Upper lobe of left lung (tissue), 6 donors: ENCODE measurements at regions not wholly inside any gene's neighbourhood (a gene's known extent, or its start where the extent isn't known, plus 50 kb on each side); places are given as distances from the start of the nearest gene placed in this dataset.

Source experiments
- ATAC-seq, 2 donors: fragments of 200-7000 bp; cut with Tn5 transposase; one replicate each; pipeline ENCODE4 v1.9.1; 2022; ENCODE audit warnings: mild to moderate bottlenecking in 2 of 2, moderate library complexity in 2 of 2; ENCODE audit not compliant: low FRiP score in 2 of 2
- DNase-seq, 2 donors: peaks; one replicate each; pipeline ENCODE4 v3.0.0-alpha.2; 2019 to 2020
- H3K27ac ChIP-seq, 4 donors: fragments of 200-600 bp; sonication (generic); one replicate each; pipeline ENCODE4 v1.5.1; 2016 to 2019
- H3K27me3 ChIP-seq, 4 donors: fragments of 200-600 bp; sonication (generic); one replicate each; pipeline ENCODE4 v1.5.1; 2017 to 2019
- H3K36me3 ChIP-seq, 4 donors: fragments of 200-600 bp; sonication (generic); one replicate each; pipeline ENCODE4 v1.5.1; 2016 to 2019
- H3K4me1 ChIP-seq, 4 donors: fragments of 200-600 bp; sonication (generic); one replicate each; pipeline ENCODE4 v1.5.1; 2018 to 2019
- H3K4me3 ChIP-seq, 4 donors: fragments of 200-600 bp; sonication (generic); one replicate each; pipeline ENCODE4 v1.5.1; 2017 to 2019; ENCODE audit warnings: mild to moderate bottlenecking in 2 of 4, moderate library complexity in 1 of 4
- H3K9me3 ChIP-seq, 4 donors: fragments of 200-600 bp; sonication (generic); one replicate each; pipeline ENCODE4 v1.5.1; 2018 to 2019
- CTCF ChIP-seq, 6 experiments: fragments of 450-650 bp in 4 of 6; fragments of 200-600 bp in 2 of 6; sonication (generic) in 2 of 6; IDR thresholded peaks; one replicate each; pipeline ENCODE4 v1.5.1; 2016 to 2019; ENCODE audit warnings: antibody characterized with exemption in 6 of 6
- EP300 ChIP-seq, 4 donors: sonication (generic); formaldehyde crosslinking; IDR thresholded peaks; one replicate each; pipeline ENCODE4 v1.5.1; 2017; ENCODE audit warnings: antibody characterized with exemption in 4 of 4, control low read depth in 2 of 4
- POLR2A ChIP-seq, 4 donors: fragments of 450-650 bp; IDR thresholded peaks; one replicate each; pipeline ENCODE4 v1.5.1; 2016 to 2017; ENCODE audit warnings: antibody characterized with exemption in 4 of 4, mild to moderate bottlenecking in 2 of 4
- POLR2AphosphoS5 ChIP-seq, 2 donors: sonication (generic); formaldehyde crosslinking; IDR thresholded peaks; one replicate each; pipeline ENCODE4 v1.5.1; 2017; ENCODE audit warnings: antibody characterized with exemption in 2 of 2
- WGBS, 2 donors: methylation state at CpG; one replicate each; pipeline ENCODE4 v1.1.5; 2017 to 2018; 5-methylcytosine and 5-hydroxymethylcytosine counted together
- donor health status: DM: no; HTN: no; CAD: no; lungs with moderate emphysema.
- donor health status: DM: no; HTN: yes; CAD: no; lungs with severe emphysema.

- 84 to 89% methylated on average over 15 to 18 of the region's 18 CpGs for WGBS, 2 donors
- DNase-seq (no peak), ATAC-seq (no peak)
- no peak overlapping the region for H3K27ac ChIP-seq
- H3K4me3 ChIP-seq, result no peak overlapping the region
- no peak for TF ChIP-seq POLR2A (IDR thresholded peaks at IDR 0.05)
- no peak for TF ChIP-seq POLR2AphosphoS5 (IDR thresholded peaks at IDR 0.05)
- no peak for TF ChIP-seq CTCF (IDR thresholded peaks at IDR 0.05)
- no peak for TF ChIP-seq EP300 (IDR thresholded peaks at IDR 0.05)
- no peaks in the 10 kb centered on the region for H3K36me3 ChIP-seq
- no peaks in the 10 kb centered on the region for H3K4me1 ChIP-seq
- no peaks in the 10 kb centered on the region for H3K27me3 ChIP-seq
- H3K9me3 ChIP-seq, result no peaks in the 10 kb centered on the region
These were observed 88.7 kb upstream of the IQSEC1 start for GRCh38 chr3:13161771-13162535.

GRCh38 chr3:13161021-13161759, 88.0 kb upstream of the IQSEC1 start:
- Histone ChIP-seq H3K36me3 (no peaks in the 10 kb centered on the region), H3K9me3 (peaks cover 0 to 6% (median 0%) of the 10 kb centered on the region in 4 donors), H3K4me3 (no peak overlapping the region), H3K27me3 (no peaks in the 10 kb centered on the region), H3K4me1 (no peaks in the 10 kb centered on the region), H3K27ac (no peak overlapping the region)
- WGBS, 2 donors, result 63 to 81% methylated on average over 12 to 21 of the region's 21 CpGs
- no peak for ATAC-seq
- TF ChIP-seq CTCF (IDR thresholded peaks at IDR 0.05) (no peak), POLR2AphosphoS5 (IDR thresholded peaks at IDR 0.05) (no peak), POLR2A (IDR thresholded peaks at IDR 0.05) (no peak), EP300 (IDR thresholded peaks at IDR 0.05) (no peak)
- no peak for DNase-seq

GRCh38 chr3:13160619-13161018, 87.4 kb upstream of the IQSEC1 start:
- Histone ChIP-seq H3K27ac (no peak overlapping the region), H3K27me3 (no peaks in the 10 kb centered on the region), H3K4me1 (no peaks in the 10 kb centered on the region), H3K36me3 (no peaks in the 10 kb centered on the region), H3K4me3 (no peak overlapping the region), H3K9me3 (peaks cover 0 to 11% (median 4%) of the 10 kb centered on the region in 4 donors)
- DNase-seq (no peak), ATAC-seq (no peak)
- 44 to 50% methylated on average over 1 of the region's 1 CpG for WGBS, 2 donors
- TF ChIP-seq POLR2A (IDR thresholded peaks at IDR 0.05) (no peak), EP300 (IDR thresholded peaks at IDR 0.05) (no peak), POLR2AphosphoS5 (IDR thresholded peaks at IDR 0.05) (no peak), CTCF (IDR thresholded peaks at IDR 0.05) (no peak)

- H3K27ac ChIP-seq, result no peak overlapping the region
- no peak overlapping the region for H3K4me3 ChIP-seq
- peaks cover 5 to 18% (median 8%) of the 10 kb centered on the region in 4 donors for H3K9me3 ChIP-seq
- TF ChIP-seq POLR2AphosphoS5 (IDR thresholded peaks at IDR 0.05) (no peak), POLR2A (IDR thresholded peaks at IDR 0.05) (no peak)
- H3K27me3 ChIP-seq, result no peaks in the 10 kb centered on the region
- no peaks in the 10 kb centered on the region for H3K36me3 ChIP-seq
- H3K4me1 ChIP-seq, result no peaks in the 10 kb centered on the region
- no peak for ATAC-seq
- no peak for DNase-seq
- WGBS, 2 donors, result 86 to 87% methylated on average over 4 of the region's 4 CpGs
These were observed 86.7 kb upstream of the IQSEC1 start for GRCh38 chr3:13159890-13160289.

- H3K27me3 ChIP-seq, result no peaks in the 10 kb centered on the region
- peaks cover 5 to 18% (median 8%) of the 10 kb centered on the region in 4 donors for H3K9me3 ChIP-seq
- no peaks in the 10 kb centered on the region for H3K4me1 ChIP-seq
- ATAC-seq (no peak), DNase-seq (no peak)
- no peak overlapping the region for H3K27ac ChIP-seq
- H3K36me3 ChIP-seq, result no peaks in the 10 kb centered on the region
- TF ChIP-seq POLR2A (IDR thresholded peaks at IDR 0.05) (no peak), CTCF (IDR thresholded peaks at IDR 0.05) (no peak), EP300 (IDR thresholded peaks at IDR 0.05) (no peak), POLR2AphosphoS5 (IDR thresholded peaks at IDR 0.05) (no peak)
- H3K4me3 ChIP-seq, result no peak overlapping the region
- WGBS, 2 donors, result 90% methylated on average over 6 of the region's 6 CpGs
These were observed 85.6 kb upstream of the IQSEC1 start for GRCh38 chr3:13158871-13159270.
